SW 1271 (cell line): ENCODE measurements at regions not wholly inside any gene's neighbourhood (a gene's known extent, or its start where the extent isn't known, plus 50 kb on each side); places are given as distances from the start of the nearest gene placed in this dataset.

ENCODE experiments used
- DNase-seq, 2 experiments: peaks; one replicate each; lab custom pipeline; 2025; lab: John Stamatoyannopoulos, UW

- DNase-seq, result no peak
These were observed 98.2 kb upstream of the SLC22A11 start for GRCh38 chr11:64457416-64458010.

DNA sequence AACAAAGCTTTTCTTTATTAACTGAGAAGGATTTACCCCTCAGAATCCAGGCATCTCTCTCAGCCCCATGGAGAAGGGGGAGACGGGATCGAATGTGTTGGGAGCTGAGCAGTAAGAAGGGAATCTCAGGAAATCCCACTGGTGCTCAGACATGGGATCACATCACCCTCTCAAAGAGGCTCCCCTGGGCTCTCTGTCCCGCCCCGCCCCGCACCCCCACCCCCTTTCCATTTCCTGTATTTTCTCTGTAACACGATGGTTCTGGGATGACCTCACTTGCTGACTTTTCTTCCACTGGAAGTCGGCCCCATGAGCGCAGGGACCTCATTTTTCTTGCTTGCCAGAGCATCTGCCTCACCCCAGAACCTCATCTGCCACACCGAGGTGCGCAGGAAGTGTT lies 96.7 kb upstream of the SLC22A11 start:
- DNase-seq, result no peak

GRCh38 chr11:64459609-64460008 lies 96.1 kb upstream of the SLC22A11 start:
- DNase-seq, result no peak

GRCh38 chr11:64461081-64461480 lies 94.7 kb upstream of the SLC22A11 start:
- DNase-seq, result no peak

DNA sequence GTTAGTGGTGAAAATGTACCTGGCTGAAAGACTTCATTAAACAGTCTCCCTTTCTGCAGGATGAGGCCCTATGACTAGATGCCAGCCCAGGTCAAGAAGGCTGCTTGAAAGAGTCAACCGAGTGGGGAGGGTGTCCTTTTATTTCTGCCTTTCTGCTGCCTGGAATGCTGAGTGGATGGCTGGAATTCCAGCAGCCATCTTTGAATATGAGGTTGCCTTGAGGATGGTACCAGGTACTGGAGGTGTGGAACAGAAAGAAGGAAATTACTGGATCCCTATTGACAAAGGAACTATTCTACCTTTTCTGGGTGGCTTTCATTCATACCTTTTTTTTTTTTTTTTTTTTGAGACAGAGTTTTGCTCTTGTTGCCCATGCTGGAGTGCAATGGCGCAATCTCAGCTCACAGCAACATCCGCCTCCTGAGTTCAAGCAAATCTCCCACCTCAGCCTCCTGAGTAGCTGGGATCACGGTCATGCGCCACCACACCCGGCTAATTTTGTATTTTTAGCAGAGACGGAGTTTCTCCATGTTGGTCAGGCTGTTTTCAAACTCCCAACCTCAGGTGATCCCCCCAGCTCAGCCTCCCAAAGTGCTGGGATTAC lies 89.5 kb upstream of the SLC22A11 start:
- no peak for DNase-seq

GRCh38 chr11:64469288-64469687 lies 86.5 kb upstream of the SLC22A11 start:
- DNase-seq, result no peak

- DNase-seq, result no peak
These were observed 82.9 kb upstream of the SLC22A11 start for GRCh38 chr11:64472593-64473455.

DNA sequence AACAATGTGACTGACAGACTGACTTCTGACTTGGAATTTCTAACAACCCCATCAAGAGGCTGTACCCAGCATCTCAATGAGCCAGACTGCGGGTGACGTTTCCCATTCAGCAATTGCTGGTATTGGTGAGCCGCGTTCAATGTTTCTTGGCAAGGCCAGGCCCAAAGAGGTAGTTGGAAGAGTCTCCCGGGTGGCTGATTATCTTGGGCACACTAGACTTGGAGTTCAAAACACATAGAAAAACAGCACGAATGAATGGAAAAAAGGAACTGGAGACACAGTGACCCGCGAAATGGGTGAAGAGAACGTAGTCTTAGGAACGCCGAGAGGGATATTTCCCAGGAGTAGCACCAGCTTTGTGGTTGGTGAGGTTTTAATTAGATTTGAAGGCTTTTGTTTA lies 81.1 kb upstream of the SLC22A11 start:
- DNase-seq, result no peak

- no peak for DNase-seq
These were observed 80.6 kb upstream of the SLC22A11 start for GRCh38 chr11:64475145-64475544.

GRCh38 chr11:64476881-64477280 lies 78.9 kb upstream of the SLC22A11 start:
- no peak for DNase-seq

GRCh38 chr11:64477675-64478074 lies 78.1 kb upstream of the SLC22A11 start:
- no peak for DNase-seq

DNA sequence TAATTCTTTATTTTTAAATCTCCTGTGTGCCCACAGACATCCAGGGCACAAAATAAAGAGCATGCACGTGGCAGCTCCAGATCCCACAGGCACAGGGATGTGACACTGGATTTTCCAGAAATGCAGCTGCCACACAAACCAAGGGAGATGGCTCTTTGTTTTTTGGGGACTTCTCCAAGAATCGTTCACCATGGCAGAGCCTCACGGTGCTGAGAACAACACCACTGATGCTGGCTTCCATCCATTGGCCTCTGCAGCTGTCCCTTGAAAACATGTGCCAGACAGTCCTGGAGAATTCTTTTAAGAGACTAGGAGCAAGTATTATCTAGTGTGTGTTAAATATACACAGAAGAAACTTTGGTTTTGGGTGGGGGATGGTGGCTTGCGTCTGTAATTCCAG lies 73.2 kb upstream of the SLC22A11 start:
- no peak for DNase-seq

GRCh38 chr11:64484191-64485022 lies 71.3 kb upstream of the SLC22A11 start:
- no peak for DNase-seq

DNA sequence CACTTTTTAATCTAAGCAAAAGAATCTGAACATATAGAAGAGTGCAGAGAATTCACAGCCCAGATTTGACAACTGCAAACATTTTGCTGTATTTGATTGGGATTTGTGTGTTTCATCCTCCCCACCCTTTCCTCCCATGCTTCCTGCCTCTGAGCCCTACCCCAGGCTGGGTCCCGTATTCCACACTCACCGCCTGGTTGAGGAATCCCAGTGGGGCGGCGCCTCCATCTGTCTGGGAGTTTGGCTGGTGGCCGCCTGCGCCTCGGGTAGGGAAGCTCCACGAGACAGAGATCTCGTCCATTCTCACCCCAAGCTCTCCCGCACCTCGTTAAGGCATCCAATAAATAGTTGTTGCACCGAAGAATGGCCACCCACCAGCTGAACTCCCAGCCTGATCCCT lies 70.7 kb upstream of the SLC22A11 start:
- no peak for DNase-seq

DNA sequence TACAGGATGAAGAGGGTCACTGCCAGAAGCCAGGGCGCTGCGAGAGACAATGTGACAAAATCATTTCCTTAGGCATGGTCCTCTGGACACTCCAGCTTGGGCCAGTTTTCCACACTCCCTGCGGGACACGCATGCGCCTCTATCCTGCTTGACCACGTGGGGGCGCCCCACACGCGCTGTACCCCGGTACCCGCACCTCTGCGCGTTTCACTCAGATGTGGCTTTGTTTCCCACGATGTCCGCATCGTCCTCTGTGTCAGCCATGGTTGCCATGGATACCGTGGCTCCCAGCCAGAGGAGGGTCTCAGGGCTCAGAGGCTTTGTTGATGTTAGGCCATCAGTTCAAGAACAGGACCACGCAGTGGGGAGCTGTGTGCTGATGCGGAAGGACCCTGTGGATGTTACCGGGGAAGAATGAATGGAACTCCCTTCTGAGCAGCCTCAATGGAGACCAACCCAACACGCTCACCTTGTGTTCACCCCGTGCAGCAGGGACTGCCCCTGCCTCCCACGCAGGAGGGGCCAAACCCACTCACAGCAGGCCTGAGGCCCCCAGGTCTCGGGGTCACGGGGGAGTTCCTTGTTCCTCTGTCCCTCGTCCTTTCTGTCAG lies 65.8 kb upstream of the SLC22A11 start:
- DNase-seq, result peak in 1 of 2 experiments; percentile 46

DNA sequence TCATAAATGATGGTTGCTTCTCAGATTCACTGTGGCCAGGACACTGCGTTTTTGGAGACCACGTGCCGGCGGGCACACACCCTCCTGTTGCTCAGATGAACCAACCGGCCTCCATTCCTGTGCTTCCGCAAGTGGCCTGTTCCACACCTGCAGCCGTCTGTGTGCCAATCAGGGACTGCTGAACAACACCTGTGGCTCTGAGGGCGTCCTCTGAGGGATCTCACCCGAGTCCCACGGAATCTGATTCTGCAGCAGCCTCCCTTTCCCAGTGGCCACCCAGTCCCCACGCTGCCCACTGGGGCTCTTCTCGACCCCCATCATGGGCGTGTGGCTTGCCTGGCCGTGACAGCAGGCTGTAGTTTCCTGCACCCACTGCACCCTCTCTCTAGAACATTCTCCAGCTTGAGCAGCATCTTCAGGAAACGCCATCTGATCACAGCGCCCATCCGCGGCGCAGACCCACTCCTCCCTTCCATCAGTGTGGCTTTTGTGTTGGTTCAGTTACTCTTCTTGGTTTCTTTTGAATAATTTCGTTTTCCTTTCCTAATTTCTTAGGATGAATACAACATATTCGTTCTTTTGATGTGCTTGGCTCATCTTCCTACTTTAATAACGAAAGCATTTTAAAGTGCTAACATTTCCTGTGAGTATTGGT lies 65.1 kb upstream of the SLC22A11 start:
- DNase-seq, result no peak

DNA sequence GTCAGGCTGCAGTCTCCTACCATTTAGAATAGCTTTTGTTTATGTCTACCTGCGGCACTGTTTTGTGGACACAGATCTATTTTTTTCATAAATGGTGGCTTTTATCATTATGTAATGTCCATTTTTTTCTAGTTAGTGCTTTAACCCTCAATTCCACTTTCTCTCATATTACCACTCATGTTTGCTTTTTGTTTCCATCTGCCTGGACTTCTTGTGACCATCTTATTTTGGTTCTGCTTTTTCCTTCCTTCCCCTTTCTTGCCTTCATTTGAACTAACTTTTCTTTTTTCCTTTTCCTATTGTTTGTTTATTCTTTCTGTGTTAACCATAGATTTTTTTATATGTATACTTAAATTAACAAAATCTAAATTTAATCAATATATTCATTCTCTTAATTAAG lies 63.2 kb upstream of the SLC22A11 start:
- DNase-seq, result no peak

GRCh38 chr11:64498136-64498535 lies 57.6 kb upstream of the SLC22A11 start:
- DNase-seq, result no peak

DNA sequence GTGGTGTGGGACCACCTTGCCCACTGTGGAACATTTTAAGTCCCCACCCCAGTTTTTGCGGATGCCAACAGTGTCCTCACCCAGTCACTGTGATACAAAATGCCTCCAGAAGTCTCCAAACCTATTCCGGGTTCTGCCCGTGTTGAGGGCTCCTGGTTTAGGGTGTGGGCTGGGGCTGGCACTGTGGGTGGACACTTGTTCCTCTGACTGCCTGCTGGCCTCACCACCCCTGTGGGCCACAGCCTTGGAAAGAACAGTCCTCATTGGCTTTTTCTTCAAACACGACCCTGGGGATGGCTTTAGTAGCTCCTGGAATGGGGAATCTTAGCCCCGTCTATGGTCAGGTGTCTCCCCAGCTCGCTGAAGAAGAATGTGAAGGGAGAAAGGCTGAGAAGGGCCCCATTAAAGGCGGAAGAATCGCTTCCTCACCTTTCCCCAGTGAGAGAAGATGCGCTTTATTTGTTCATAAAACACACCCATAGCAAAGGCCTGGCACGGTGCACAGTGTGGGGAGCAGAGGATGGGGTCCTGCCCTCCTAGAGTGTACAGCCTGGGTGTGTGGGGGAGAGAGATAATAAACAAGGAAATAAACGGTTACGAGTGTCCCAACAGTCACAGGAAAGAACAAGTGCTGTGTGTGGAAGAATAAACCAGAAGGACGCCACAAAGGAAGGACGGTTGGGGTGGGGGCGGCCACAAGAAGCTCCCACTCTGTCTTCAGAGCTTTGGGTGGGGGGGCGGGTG lies 56.3 kb upstream of the SLC22A11 start:
- no peak for DNase-seq

GRCh38 chr11:64500176-64501013 lies 55.3 kb upstream of the SLC22A11 start:
- no peak for DNase-seq
